CD14-positive monocyte (primary cell): ENCODE measurements at regions not wholly inside any gene's neighbourhood (a gene's known extent, or its start where the extent isn't known, plus 50 kb on each side); places are given as distances from the start of the nearest gene placed in this dataset.

Experiments used
- DNase-seq, 3 donors: peaks; one replicate each; pipeline ENCODE4 v3.0.0-alpha.2; 2011 to 2022
- H2AFZ ChIP-seq: 2 replicates; pipeline ENCODE4 v1.6.0; 2012; ENCODE audit warnings: mild to moderate bottlenecking, low read depth, low read length, inconsistent platforms; ENCODE audit not compliant: insufficient read depth, poor library complexity, severe bottlenecking
- H3K27ac ChIP-seq, 2 donors: 1 replicate in 1 of 2; 2 replicates in 1 of 2; pipeline ENCODE4 v1.5.1; 2012 to 2013; ENCODE audit warnings: low read length in 2 of 2, control low read depth in 1 of 2, inconsistent platforms in 1 of 2, low read depth in 1 of 2, mild to moderate bottlenecking in 1 of 2
- H3K27me3 ChIP-seq, 2 donors: one replicate each; pipeline versions ENCODE4 v1.6.0 to v1.6.1; 2011 to 2013; ENCODE audit warnings: low read length in 2 of 2; ENCODE audit not compliant: control insufficient read depth in 2 of 2, insufficient read depth in 2 of 2
- H3K36me3 ChIP-seq, 2 donors: replicated peaks in 1 of 2; 1 replicate in 1 of 2; 2 replicates in 1 of 2; pipeline versions ENCODE4 v1.5.1 to v1.6.1; 2012 to 2013; ENCODE audit warnings: low read length in 2 of 2, control low read depth in 1 of 2, inconsistent platforms in 1 of 2, mild to moderate bottlenecking in 1 of 2; ENCODE audit not compliant: insufficient read depth in 2 of 2, control insufficient read depth in 1 of 2
- H3K4me1 ChIP-seq, 2 donors: 1 replicate in 1 of 2; 2 replicates in 1 of 2; pipeline versions ENCODE4 v1.5.1 to v1.6.1; 2012 to 2013; ENCODE audit warnings: low read length in 2 of 2, control low read depth in 1 of 2, inconsistent platforms in 1 of 2, mild to moderate bottlenecking in 1 of 2, moderate library complexity in 1 of 2; ENCODE audit not compliant: insufficient read depth in 2 of 2, control insufficient read depth in 1 of 2
- H3K4me2 ChIP-seq: replicated peaks from 2 replicates; pipeline ENCODE3; 2012; ENCODE audit warnings: low read length, moderate library complexity, mild to moderate bottlenecking; ENCODE audit not compliant: poor library complexity, severe bottlenecking; ENCODE audit errors: extremely low read depth
- H3K4me3 ChIP-seq, 3 experiments: fragments of 200-600 bp in 1 of 3; sonication (generic) in 1 of 3; replicated peaks in 1 of 3; 1 replicate in 2 of 3; 2 replicates in 1 of 3; pipeline ENCODE4 v1.5.1; 2011 to 2013; ENCODE audit warnings: low read length in 3 of 3, mild to moderate bottlenecking in 3 of 3, control low read depth in 2 of 3, low read depth in 2 of 3, inconsistent platforms in 1 of 3, moderate library complexity in 1 of 3
- H3K79me2 ChIP-seq: 2 replicates; pipeline ENCODE4 v1.6.0; 2012; ENCODE audit warnings: mild to moderate bottlenecking, control low read depth, inconsistent platforms, low read length, moderate library complexity; ENCODE audit not compliant: insufficient read depth
- H3K9ac ChIP-seq: 2 replicates; pipeline ENCODE4 v1.6.0; 2017; ENCODE audit warnings: low read length, mild to moderate bottlenecking; ENCODE audit not compliant: insufficient read depth, poor library complexity, severe bottlenecking
- H3K9me3 ChIP-seq, 2 donors: replicated peaks in 1 of 2; 1 replicate in 1 of 2; 2 replicates in 1 of 2; pipeline versions ENCODE4 v1.5.1 to v1.6.1; 2012 to 2013; ENCODE audit warnings: low read length in 2 of 2, control low read depth in 1 of 2; ENCODE audit not compliant: control insufficient read depth in 1 of 2, insufficient read depth in 1 of 2
- H4K20me1 ChIP-seq: 2 replicates; pipeline ENCODE4 v1.6.0; 2012; ENCODE audit warnings: mild to moderate bottlenecking, low read length, control low read depth, moderate library complexity; ENCODE audit not compliant: insufficient read depth
- H3K27ac Mint-ChIP-seq, 7 donors: one replicate each; pipeline ENCODE4 v1.8.0; 2020; ENCODE audit warnings: mild to moderate bottlenecking in 7 of 7, mixed read lengths in 7 of 7, moderate library complexity in 6 of 7, inconsistent platforms in 2 of 7
- H3K27me3 Mint-ChIP-seq, 3 donors: one replicate each; pipeline ENCODE4 v1.8.0; 2021 to 2022; ENCODE audit warnings: low read depth in 3 of 3, mild to moderate bottlenecking in 3 of 3, mixed read lengths in 3 of 3, moderate library complexity in 3 of 3, inconsistent platforms in 1 of 3
- H3K36me3 Mint-ChIP-seq, 2 donors: one replicate each; pipeline ENCODE4 v1.8.0; 2020; ENCODE audit warnings: mixed read lengths in 2 of 2, inconsistent platforms in 1 of 2, mild to moderate bottlenecking in 1 of 2
- H3K4me1 Mint-ChIP-seq: one replicate; pipeline ENCODE4 v1.8.0; 2020; ENCODE audit warnings: mild to moderate bottlenecking, mixed read lengths
- H3K4me3 Mint-ChIP-seq, 2 donors: one replicate each; pipeline ENCODE4 v1.8.0; 2020; ENCODE audit warnings: mild to moderate bottlenecking in 2 of 2, mixed read lengths in 2 of 2, moderate library complexity in 1 of 2
- H3K9me3 Mint-ChIP-seq, 7 donors: one replicate each; pipeline ENCODE4 v1.8.0; 2020 to 2022; ENCODE audit warnings: mixed read lengths in 7 of 7, mild to moderate bottlenecking in 6 of 7, moderate library complexity in 6 of 7, inconsistent platforms in 2 of 7
- WGBS: methylation state at CpG from one replicate; pipeline ENCODE4 v1.1.5; 2013; ENCODE audit warnings: missing lambda C conversion rate; ENCODE audit not compliant: insufficient coverage; 5-methylcytosine and 5-hydroxymethylcytosine counted together
- intact Hi-C, 2 donors: fragments of 100-400 bp; cut with micrococcal nuclease; formaldehyde crosslinking; loops; one replicate each; pipeline versions ENCODE4 v1.15.0 to v1.15.1; 2023
- TF ChIP-seq, protein P1 (sequence below): fragments of 200-600 bp; IDR thresholded peaks from one replicate; pipeline ENCODE4 v1.8.0; 2022; ENCODE audit warnings: antibody characterized with exemption, mild to moderate bottlenecking

DNA sequence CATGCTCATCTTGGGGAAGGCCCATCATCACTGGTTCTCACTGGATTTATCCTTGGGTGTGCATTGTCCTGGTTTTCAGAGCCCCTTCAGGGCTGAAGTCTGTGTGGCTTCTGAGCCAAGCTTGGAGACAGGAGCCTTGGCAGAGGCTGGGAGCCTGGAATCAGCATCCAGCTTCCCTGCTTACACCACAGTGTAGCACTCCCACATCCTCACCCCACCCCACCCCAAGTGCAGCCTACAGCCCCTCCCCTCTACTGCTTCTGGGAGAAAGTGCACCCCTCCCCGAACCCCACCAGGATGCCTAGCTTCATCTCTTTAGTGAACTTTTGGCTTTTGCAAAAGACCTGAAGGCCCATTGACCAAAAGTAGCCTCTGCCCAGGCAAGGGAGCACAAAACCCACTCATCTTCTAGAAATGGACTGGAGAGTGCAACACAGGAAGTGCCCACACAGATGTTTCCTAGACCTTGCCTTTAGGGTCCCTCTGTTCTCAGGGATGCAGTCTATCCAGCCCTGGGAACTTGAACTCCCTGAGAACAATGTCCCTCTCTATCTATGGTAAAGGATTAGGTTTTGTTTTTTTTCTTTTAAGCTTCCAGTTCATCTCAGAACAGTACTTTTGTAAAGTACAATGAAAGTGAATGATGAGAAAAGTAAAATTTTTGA is 189.7 kb downstream of the PALM2AKAP2 start:
- H2AFZ ChIP-seq = no peak overlapping the region
- TF ChIP-seq, protein P1, sequence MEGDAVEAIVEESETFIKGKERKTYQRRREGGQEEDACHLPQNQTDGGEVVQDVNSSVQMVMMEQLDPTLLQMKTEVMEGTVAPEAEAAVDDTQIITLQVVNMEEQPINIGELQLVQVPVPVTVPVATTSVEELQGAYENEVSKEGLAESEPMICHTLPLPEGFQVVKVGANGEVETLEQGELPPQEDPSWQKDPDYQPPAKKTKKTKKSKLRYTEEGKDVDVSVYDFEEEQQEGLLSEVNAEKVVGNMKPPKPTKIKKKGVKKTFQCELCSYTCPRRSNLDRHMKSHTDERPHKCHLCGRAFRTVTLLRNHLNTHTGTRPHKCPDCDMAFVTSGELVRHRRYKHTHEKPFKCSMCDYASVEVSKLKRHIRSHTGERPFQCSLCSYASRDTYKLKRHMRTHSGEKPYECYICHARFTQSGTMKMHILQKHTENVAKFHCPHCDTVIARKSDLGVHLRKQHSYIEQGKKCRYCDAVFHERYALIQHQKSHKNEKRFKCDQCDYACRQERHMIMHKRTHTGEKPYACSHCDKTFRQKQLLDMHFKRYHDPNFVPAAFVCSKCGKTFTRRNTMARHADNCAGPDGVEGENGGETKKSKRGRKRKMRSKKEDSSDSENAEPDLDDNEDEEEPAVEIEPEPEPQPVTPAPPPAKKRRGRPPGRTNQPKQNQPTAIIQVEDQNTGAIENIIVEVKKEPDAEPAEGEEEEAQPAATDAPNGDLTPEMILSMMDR = no peak
- no peaks in the 10 kb centered on the region for H3K79me2 ChIP-seq
- no CpG with 5 or more reads among the region's 1 CpG for WGBS
- intact Hi-C loops = loop anchor here in 1 of 2 donors (5.0 kb wide), 2 partner anchors 83 to 178 kb away; no protein-coding TSS in a partner anchor
- no peak overlapping the region for H3K9ac ChIP-seq
- DNase-seq = no peak
- no peak overlapping the region for H3K27ac Mint-ChIP-seq
- no peaks in the 10 kb centered on the region for H3K9me3 ChIP-seq
- no peaks in the 10 kb centered on the region for H3K36me3 Mint-ChIP-seq
- no peak overlapping the region for H3K27ac ChIP-seq
- no peaks in the 10 kb centered on the region for H4K20me1 ChIP-seq
- H3K4me1 ChIP-seq = peaks cover 48 to 60% of the 10 kb centered on the region in 2 donors
- no peaks in the 10 kb centered on the region for H3K36me3 ChIP-seq
- peaks cover 0 to 2% of the 10 kb centered on the region in 2 donors for H3K27me3 ChIP-seq
- peaks cover 71% of the 10 kb centered on the region for H3K4me1 Mint-ChIP-seq
- no peak overlapping the region for H3K4me3 Mint-ChIP-seq
- peaks cover 0 to 5% (median 1%) of the 10 kb centered on the region in 3 donors for H3K27me3 Mint-ChIP-seq
- H3K4me2 ChIP-seq = no peak overlapping the region
- no peaks in the 10 kb centered on the region for H3K9me3 Mint-ChIP-seq
- no peak overlapping the region for H3K4me3 ChIP-seq

DNA sequence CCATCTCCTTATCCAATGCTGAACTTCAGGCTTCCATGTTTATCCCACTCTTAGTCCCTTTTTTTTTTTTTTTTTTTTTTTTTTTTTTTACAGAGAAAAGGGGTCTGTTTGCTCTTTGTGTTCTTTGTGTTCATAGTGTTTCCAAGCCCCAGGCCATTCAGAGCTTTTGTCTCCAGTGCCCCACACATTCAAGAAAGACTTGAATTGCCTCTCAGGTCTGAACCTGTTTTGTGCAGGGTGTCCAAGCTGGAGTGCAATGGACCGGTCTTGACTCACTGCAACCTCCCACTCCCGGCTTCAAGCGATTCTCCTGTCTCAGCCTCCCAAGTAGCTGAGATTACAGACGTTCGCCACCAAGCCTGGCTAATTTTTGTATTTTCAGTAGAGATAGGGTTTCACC is 191.2 kb downstream of the PALM2AKAP2 start:
- Histone ChIP-seq H2AFZ (no peak overlapping the region), H3K36me3 (no peaks in the 10 kb centered on the region), H3K79me2 (no peaks in the 10 kb centered on the region), H3K4me2 (no peak overlapping the region), H3K9me3 (no peaks in the 10 kb centered on the region), H3K4me3 (no peak overlapping the region), H4K20me1 (no peaks in the 10 kb centered on the region), H3K4me1 (peaks cover 57 to 67% of the 10 kb centered on the region in 2 donors), H3K27ac (no peak overlapping the region), H3K9ac (no peak overlapping the region), H3K27me3 (peaks cover 0 to 2% of the 10 kb centered on the region in 2 donors)
- intact Hi-C loops = loop anchor here in 1 of 2 donors (5.0 kb wide), 2 partner anchors 81 to 176 kb away; no protein-coding TSS in a partner anchor
- Mint-ChIP-seq H3K27ac (no peak overlapping the region), H3K27me3 (peaks cover 0 to 5% (median 0%) of the 10 kb centered on the region in 3 donors), H3K4me3 (no peak overlapping the region), H3K36me3 (peaks cover 0 to 1% of the 10 kb centered on the region in 2 donors), H3K9me3 (no peaks in the 10 kb centered on the region), H3K4me1 (peaks cover 70% of the 10 kb centered on the region)
- DNase-seq = no peak
- 93% methylated on average over 3 of the region's 5 CpGs for WGBS
- TF ChIP-seq, protein P1 = no peak
